HG02610 (cell line): ENCODE measurements at regions not wholly inside any gene's neighbourhood (a gene's known extent, or its start where the extent isn't known, plus 50 kb on each side); places are given as distances from the start of the nearest gene placed in this dataset.

Experiments used
- ATAC-seq: cut with Tn5 transposase; IDR thresholded peaks from one replicate; pipeline ENCODE4 v1.9.1; 2021; ENCODE audit warnings: mild to moderate bottlenecking, moderate library complexity; ENCODE audit not compliant: unreplicated experiment

DNA sequence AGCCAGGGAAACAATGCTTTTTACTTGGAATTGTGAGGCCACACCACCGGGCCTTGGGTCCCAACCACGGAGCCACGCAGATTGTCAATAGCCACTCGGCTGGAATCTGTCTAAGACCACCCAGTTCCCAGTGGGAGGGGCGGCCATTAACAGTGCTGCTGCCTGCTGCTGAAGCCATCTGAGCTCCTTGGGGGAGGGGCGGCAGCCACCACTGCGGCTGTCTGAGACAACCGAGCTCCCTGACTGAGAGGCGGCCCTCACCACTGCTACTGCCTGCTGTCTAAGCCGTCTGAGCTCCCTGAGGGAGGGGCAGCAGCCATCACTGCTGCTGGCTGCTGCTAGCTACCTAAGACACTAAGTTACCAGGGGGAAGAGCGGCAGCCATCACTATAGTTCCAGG lies 64.3 kb downstream of the DMRTA2 start:
- ATAC-seq, result no peak

DNA sequence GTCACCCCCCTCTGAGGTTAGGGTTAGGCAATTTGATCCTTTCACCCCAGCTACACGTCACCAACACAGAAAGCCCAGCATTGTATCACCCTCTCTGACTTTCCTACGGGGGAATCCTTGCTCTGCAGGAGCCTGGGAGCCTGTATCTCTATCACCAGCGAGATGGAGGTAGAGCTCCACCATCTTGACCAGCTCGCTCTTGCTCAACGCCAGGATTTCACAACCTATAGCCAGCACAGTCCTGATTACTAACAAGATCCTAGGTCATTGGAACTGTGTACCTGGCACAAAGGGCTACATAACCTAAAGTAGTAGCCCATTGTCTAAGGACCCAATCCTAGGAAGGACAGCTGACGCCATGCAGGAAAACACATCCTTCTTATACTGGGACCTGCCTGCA lies 66.1 kb downstream of the DMRTA2 start:
- no peak for ATAC-seq

DNA sequence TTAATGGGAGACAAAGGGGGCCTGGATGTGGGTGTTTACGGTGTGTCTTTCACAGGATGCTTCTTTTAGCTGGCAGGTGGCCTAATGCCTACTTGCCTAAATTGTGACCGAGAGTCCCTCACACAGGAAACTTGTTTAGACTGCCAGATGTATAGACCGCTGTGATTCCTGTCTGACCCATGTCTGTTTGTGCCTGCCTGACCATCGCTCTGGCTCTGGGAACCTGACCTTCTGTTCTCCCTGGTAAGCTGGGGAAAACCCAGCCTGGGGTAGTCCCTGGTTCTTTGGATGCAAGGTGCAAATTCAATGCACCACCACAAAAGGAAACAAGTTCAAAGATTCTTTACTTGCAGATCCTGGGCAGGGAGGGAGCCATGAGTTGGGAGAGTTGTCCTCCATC lies 68.4 kb downstream of the DMRTA2 start:
- no peak for ATAC-seq

DNA sequence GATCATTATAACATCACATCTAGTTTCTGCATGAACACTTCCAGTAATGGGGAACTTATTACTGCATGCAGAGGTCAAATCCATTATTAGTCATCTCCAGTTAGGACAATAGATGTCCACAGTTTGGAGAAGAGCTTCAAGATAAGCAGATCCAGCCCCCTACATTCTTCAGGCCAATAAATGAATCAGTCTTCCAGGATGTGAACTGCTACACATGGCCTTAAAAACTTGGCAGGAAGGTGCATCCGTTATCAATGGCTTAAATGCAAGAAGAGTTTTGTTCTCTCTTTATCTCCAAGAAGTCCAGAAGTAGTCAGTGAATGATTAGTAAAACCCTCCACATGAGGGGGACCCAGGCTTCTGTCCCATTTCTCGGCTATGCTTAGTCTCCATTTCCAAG lies 70.8 kb downstream of the DMRTA2 start:
- no peak for ATAC-seq

DNA sequence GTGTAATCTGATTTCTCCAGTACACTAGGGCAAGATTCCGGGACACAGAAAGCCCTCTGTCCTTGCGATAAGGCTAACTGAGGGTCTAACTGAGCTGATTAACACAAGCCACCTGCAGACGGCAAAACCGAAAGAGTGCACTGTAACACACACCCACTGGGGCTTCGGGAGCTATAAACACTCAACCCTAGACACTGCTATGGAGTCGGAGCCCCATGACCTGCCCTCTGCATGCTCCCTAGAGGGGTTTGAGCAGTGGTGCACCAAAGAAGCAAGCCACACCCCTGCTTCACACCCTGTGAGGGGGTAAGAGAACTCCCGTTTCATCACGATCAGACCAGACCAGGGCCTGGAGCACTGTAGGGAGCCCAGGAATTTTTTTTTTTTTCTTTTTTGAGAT lies 72.4 kb downstream of the DMRTA2 start:
- ATAC-seq, result no peak

DNA sequence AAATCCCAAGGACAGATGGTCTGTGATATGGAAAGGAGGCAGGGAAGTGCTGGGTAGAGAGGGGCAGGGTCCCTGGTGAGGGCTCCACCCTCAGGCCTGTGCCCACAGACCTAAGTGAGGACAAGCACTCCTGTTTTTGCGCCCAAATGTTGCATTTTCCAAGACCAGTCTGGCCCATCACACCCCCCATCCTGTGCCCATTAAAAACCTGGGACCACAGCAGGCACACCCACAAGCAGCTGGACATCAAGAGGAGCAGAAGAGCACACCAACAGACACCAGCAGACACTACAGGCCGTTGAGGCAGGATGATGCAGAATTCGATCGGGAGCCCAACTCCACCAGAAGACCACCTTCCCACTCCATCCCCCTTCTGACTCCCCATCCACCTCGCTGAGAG lies 72.8 kb downstream of the DMRTA2 start:
- ATAC-seq, result no peak

DNA sequence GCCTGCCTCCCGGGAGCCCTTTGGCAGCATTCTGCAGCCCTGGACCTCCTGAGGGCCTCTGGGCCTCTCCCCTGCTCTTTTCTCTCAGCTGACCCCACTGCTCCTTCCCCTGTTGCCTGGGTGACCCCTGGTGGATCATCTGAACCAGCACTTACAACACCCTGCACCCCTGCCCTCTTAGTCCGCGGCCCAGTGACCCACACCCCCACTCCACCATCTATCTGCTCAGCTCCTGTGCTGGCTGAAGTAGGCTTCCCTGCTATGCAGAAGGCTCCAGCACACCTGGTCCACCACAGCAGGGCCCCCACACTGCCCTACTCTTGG lies 74.0 kb downstream of the DMRTA2 start:
- ATAC-seq, result no peak

DNA sequence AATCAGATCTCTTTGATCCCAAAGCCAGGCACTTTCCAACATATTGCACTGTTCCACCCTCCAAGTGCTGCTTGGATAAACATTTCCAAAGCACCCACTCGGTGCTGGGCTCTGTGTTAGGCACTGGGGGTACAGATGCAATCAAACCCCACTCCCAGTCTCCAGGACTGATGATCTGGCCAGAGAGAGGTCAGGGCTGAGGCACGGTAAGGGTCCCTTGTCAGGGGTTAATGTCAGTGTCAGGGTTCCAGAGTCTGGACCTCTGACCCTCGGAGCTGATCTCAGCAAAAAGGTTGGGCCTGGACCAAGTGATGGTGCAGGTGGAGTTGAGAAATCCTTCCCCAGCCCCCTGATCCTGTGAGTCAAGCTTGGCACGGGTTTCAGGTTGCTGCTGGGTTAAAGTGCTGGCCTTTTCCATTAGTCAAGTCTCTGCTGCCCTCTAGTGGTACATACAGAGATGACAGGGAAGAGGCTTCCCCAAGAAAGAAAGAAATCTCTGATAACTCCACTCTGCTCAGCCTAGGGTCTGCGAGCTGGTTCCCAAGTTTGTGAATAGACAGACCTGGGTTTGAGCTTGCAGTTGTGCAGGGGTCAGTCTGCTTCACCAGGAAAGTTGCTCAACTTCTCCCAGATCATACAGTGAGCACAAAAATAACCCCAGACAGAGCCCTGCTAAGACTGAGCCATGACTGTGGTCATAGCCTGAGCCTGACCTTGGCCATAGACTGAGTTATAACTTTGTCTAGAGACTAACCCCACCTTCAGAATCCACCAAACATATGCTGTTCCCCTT lies 74.6 kb downstream of the DMRTA2 start:
- ATAC-seq, result peak; percentile 74

DNA sequence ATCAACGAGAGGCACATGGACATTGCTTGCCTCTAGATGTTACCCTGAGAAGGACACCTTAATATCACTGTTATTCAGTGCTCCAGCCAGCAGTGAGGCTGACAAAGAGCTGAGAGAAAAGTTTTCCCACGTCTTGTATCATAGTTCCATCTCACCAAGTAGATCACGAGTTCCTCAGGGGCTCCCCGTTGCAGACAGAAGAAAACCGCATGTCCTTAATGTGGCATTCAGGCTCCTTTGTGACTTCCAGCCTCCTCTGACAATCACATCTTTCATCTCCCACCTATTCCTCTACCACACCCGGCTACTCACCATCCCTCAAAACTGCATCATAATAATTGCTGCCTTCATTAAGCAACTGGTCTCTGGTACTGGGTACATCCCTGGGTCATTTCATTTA lies 75.3 kb downstream of the DMRTA2 start:
- no peak for ATAC-seq

DNA sequence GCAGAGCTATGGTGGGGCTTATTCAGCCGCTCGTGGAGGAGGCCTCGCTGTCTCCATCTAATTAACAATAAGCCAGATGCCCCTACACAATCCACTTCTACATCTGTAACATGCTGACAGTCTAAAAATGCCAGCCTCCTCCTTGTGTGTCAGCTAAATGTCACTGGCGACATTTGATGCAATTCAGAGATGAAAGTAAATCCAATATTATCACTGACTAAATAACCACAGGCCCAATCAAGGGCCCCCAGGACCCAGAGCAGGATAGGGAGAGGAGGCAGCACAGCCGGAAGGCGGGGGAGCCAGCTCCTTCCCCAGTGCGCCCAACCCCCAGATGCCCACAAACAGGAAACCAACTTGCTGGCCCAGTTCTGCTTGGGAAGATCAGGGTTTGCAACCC lies 76.6 kb downstream of the DMRTA2 start:
- ATAC-seq, result no peak

DNA sequence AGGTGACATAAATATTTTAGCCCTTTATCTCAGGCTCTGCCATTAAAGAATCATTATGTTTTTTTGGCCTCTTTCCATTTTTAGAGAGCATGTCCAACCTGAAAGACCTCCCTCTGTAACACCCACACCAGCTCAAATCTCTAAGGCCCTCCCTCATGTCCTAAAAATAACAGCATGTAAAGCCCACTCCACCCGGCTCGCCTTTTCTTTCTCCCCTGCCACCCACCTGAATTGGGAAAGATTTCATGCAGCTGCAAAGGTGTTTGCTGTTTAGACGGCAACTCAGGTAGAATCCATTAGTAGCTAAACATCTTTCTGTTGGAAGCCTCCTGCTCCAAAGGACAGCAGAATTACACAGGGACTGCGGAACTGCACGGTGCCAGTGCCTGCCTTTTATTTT lies 79.9 kb downstream of the DMRTA2 start:
- no peak for ATAC-seq

DNA sequence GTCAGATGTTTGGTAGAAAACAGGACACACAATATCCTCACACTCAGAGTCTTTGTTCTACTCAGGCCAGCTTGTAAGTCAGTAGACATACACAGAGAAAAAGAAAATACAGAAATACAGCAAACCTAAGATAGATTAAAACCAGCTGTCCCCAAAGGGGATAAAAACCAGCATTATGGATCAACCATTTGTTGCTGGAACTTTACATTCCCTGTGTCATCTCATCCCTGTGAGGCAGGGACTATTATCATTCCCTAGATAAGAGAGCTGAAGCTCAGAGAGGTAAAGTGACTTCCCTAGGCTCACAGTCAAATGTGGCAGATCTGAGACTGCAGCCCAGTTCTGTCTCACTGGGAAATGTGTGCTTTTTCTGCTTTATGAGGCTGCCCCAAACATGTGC lies 80.7 kb downstream of the DMRTA2 start:
- ATAC-seq, result no peak

DNA sequence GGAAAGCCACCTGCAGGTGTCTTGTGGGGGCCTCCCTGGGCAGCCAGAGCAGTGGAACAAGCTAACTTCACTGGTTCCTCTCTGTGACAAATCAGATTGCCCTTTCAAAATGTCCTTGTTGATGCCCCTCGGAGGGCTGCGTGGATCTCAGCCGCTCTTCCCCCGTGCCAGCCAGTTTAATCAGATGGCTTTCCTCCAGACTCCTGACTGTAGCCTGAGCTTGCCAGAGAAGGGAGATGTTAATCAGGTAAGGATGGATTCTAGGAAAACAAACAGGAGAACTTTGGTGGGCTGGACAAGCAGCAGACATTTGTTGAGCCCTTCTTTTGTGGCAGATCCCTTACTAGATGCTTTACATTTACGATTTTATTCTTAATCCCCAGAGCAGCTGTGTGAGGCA lies 88.2 kb downstream of the DMRTA2 start:
- no peak for ATAC-seq

DNA sequence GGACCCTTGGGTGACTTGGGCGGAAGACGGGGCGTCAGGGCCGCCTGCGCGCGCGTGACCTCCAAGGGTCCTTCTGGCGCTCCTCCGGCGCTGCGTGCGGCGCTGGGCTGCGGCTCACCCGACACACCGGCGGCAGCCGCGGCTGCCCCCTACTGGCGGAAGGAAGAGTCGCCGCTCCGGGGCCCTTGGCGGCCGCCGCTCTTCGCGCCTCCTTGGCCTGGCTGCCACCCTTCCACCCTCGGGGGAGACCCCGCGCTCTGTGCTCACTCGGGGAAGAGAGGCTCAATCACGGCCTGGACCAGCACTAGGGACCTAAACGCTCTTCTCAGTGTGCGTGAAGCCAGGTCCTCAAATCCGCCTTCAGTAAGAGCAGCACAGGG lies 89.7 kb downstream of the DMRTA2 start:
- ATAC-seq, result peak; percentile 73

DNA sequence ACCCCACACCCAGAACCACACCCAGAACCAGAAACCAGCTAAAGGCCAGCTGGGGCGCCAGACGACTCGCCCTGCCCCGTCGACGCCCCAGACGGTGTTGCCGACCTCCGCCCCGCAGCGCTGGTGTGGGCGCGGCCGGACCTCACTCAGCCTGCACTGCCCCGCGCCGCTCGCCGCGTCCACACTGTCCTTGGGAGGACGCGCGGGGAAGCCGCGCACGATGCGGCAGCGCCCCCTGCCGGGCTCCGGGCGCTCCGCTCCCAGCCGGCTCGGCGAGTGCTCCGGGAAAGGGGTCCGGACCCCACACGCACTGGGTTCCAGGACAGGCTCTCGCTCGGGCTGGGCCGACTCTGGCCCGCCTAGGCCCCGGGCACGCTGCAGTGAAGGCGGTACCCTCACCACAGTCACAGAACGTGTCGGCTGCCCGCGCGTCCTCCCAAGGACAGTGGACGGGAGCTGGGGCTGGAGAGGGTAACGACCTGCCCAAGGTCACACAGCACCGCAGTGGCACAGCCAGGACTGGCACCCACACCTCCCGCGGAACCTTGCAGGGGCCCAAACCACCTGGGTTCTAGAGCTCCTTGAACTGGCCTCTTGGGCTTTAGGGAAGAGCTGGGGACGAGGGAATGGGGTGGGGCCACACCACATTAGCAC lies 90.2 kb downstream of the DMRTA2 start:
- peak; percentile 74 for ATAC-seq

DNA sequence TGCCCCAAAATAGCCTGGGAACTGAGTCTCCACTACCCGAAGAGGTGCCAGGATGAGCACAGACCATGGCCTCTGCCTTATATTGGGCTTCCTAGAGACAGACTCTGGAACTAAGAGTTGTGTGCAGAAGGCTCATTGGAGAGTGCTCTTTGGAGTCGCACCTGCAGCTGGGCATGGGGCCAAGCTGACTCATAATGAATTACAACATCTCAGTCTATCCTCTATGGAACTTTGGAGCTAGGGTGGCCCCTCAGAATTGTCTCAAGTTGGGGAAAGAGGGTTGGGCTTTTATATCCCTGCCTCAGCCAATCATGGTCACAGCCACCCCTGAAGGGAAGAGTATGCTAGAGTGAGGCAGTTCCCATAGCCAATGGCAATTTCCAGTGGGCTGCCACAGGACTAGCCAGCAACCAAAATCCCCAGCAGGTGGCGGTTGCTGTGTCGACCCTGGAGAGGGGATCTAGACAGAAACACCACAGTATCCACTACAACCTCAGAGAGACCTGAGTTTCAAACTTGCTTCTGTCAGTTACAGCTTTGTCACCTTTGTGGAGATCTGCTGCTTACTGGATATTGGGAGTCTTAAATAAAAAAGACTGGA lies 93.8 kb downstream of the DMRTA2 start:
- no peak for ATAC-seq

DNA sequence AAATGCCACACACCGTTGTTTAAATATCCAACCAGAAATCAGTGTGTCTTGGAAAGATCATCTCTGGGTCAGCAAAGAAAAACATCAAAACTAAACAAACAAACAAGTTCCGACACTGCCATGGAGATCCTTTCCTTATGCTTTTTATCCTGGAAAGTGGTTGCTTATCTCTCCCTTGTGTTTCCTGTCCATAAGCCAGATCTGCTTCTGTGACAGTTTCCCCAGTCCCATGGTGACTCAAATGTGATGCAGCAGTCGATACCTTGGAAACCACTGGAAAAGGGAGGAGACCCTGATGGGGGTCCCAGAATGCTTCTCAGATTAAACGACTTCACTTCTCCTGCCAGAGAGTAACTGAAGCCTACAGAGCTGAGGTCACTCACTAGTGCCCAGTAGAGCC lies 94.7 kb downstream of the DMRTA2 start:
- ATAC-seq, result no peak

DNA sequence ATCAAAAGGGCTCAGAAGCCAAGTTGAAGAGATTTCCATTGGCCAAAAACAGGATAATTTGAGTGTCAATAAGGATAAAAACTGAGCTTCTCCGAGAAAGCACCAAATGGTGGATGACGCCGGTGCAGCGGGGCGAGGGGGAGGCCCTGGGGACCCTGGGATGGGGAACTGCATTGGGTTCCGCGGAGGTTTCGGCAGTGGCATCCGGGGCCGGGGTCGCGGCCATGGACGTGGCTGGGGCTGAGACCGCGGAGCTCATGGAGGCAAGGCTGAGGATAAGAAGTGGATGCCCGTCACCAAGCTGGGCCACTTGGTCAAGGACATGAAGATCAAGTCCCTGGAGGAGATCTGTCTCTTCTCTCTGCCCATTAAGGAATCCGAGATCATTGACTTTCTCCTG lies 97.2 kb downstream of the DMRTA2 start:
- ATAC-seq, result no peak

DNA sequence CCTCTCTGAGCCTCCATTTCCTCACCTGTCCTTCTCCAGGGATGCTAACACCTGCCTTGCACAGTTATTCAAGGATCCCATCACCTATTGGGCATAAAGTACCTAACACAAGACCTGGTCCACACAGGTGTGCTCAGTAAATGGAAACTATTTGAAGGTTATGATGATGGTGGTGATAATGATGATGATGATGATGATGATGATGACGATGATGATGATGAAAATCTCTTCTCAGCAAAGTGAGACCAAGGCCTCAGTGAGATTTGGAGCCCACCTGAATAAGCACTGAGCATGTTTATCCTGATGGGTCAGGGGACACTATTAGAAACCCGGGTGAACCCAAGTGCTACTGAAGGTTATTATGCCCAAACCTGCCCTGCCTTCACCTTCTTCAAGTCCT lies 100.7 kb downstream of the DMRTA2 start:
- ATAC-seq, result no peak

DNA sequence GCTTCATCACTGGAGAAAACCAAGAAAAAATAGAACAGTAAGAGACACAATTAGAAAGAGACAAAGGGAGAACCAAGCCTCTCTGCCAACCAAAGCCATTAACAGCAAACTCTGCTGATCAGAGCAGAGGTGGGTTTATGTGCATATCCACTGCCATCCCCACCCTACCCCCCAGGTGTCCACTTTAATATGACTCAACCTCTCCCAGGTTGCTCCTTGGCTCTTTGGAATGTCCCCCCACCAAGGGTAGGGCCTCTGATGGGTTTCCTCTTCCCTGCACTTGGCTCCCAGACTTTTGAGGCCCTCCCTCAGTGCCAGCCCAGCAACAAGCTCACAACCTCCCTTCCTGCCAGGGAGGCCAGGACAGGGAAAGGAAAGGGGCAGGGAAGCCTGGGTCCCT lies 104.8 kb downstream of the DMRTA2 start:
- ATAC-seq, result no peak

DNA sequence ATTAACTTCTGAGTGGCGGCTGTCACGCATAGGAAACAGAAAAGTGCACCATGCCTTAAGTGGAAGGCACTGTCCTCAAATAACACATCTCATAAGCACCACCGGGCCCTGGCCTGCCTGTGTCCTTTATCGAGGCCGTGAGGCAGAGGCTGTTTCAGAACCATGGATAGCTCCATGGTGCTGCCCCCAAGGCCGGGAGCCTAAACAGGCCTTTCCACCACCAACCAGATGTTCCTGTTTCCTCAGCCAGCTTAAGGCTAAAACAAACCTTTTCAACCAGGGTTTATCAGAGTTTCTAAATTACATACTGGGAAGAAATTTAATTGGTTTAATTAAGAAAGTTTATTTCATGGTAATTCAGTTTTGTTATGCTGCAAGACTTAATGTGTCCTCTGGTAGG lies 114.4 kb downstream of the DMRTA2 start:
- no peak for ATAC-seq

DNA sequence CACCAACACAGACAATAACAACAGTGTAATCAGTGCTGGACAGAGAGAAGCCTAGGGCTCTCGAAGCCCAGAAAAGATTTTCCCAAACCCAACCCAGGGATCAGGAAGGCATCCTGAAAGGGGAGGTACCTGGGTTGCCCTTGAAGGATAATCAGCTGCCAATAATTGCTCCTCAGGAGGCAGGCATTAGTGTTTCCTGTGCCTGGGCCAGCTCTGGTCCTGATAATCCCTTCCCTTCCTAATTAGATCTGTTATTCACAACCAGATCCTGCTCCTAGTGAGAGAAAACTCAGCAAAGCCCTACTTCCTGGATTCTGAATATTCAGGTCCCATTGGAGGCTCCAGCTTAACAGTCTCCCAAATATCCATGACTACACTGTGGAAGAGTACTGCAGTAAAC lies 117.4 kb downstream of the DMRTA2 start:
- no peak for ATAC-seq

DNA sequence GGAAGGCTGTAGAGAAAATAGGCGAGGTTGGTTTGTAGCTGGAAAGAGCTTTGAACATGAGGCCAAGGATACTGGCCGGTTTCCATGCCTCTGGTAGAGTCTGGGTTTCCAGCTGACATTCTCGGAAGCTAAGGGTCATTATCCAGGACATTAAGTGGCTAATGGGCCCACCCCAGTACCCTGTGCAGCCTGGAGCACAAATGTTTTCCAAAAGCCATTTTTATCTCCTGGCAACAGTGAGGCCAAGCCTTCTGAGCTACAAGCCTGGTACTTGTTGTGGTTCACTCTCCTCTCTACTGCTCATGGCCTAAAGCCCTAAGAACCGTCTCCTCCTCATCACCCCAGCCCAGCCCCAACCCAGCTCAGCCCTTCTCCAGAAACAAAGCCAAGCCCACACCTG lies 122.9 kb downstream of the DMRTA2 start:
- no peak for ATAC-seq
